NCI-H1436 (cell line): ENCODE measurements at regions not wholly inside any gene's neighbourhood (a gene's known extent, or its start where the extent isn't known, plus 50 kb on each side); places are given as distances from the start of the nearest gene placed in this dataset.
"Not testable (repeated sequence)": the region's sequence is repeated elsewhere in the genome, so short reads cannot be mapped to it uniquely, and the experiment has no call there.

Experiments used
- DNase-seq: peaks from one replicate; lab custom pipeline; 2025; lab: John Stamatoyannopoulos, UW

- no peak for DNase-seq
Observed at GRCh38 chr3:177902876-177903275, 633.4 kb upstream of the KCNMB2 start.

DNA sequence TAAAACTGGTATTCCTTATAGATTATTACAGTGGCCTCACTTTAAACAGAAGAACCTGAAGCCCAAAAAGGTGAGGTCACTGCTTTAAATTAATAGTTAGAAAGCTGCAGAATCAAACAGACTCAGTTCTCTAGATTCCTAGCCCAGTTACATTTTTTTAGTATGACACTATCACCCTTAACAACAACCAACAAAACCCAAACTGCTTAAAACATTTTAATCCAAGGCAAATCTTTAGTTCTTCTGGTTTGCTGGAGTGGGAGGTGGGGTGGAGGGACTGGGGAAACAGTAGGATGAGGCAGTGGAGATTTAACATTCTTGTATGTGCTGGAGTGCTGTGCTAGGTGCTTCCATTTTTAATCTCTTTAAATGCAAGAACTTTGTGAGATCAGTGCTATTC lies 631.6 kb upstream of the KCNMB2 start:
- DNase-seq, result no peak

GRCh38 chr3:177905173-177906125 lies 630.8 kb upstream of the KCNMB2 start:
- DNase-seq, result no peak

DNA sequence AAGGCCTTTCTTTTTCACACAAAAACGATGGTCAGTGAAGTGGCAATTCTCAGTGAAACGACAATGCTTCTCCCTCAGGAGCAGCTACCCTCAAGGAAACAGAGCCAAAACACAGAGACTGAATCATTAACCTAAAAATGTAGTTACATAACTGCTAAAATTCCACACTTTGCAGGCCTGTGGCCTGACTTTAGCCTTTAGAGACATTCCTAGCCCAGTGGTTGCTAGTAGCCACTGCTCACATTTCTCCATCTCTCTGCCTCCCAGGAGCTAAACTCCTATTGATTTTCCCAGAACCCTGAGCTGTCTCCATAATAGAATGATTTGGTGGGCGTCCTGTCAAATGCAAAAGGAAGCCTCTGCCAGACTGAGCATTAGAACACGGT lies 630.1 kb upstream of the KCNMB2 start:
- DNase-seq, result no peak

- no peak for DNase-seq
Observed at GRCh38 chr3:177906578-177907229, 629.5 kb upstream of the KCNMB2 start.

DNA sequence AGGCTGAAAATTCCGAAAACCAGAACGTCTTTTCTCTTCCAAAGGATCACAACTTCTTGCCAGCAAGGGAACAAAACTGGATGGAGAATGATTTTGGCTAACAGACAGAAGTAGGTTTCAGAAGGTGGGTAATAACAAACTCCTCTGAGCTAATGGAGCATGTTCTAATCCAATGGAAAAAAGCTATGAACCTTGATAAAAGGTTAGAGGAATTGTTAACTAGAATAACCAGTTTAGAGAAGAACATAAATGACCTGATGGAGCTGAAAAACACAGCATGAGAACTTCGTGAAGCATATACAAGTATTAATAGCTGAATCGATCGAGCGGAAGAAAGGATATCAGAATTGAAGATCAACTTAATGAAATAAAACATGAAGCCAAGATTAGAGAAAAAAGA lies 626.7 kb upstream of the KCNMB2 start:
- DNase-seq, result not testable (repeated sequence)

DNA sequence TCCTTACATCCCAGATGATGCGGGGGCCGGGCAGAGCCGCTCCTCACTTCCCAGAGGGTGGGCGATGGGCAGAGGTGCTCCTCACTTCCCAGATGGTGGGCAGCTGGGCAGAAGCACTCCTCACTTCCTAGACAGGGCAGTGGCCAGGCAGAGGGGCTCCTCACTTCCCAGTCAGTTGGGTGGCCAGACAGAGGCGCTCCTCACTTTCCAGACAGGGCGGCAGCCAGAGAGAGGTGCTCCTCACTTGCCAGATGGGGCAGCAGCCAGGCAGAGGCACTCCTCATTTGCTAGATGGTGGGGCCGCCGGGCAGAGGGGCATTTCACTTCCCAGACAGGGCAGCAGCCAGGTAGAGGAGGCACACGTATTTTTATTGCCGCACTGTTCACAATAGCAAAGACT lies 622.0 kb upstream of the KCNMB2 start:
- DNase-seq, result no peak

- DNase-seq, result no peak
Observed at GRCh38 chr3:177916461-177916860, 619.8 kb upstream of the KCNMB2 start.

- no peak for DNase-seq
Observed at GRCh38 chr3:177917234-177917861, 618.9 kb upstream of the KCNMB2 start.

- no peak for DNase-seq
Observed at GRCh38 chr3:177921153-177921552, 615.1 kb upstream of the KCNMB2 start.

GRCh38 chr3:177924261-177924660 lies 612.0 kb upstream of the KCNMB2 start:
- no peak for DNase-seq

- DNase-seq, result peak; percentile 14
Observed at GRCh38 chr3:177928172-177928873, 607.9 kb upstream of the KCNMB2 start.

DNA sequence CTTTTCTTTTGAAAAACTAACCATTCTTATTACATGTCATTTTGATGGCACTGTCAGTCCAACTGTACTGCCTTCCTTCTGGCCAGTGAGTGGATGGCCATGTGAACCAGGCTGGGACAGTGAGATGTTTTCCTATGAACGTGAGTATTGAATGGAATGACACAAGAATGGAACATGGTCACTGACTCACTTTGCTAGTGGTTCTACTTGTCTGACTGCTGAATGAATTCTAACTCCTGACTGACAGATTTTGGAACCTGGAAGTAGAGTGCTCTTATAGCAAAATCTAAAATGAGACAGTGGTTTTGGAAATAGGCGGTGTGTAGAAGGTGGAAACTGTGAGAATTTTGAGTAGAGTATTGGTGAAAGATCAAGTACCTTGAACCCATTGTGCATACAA lies 606.9 kb upstream of the KCNMB2 start:
- no peak for DNase-seq

DNA sequence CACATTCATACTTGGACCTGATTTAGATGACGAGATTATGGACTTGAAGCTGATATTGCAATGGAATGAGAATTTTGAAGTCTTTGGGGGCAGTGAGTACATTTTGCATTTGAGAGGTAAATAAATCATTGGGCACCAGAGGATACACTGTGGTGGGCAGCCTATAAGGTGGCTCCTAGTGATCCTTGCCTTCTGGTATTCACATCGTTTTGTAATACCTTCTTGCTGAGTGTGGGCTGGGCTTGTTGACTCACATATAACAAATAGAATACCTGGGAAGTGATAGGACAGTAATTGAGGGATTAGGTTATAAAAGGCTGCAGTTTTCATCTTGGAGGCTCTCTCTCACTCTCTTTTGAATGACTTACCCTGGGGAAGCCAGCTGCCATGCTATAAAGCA lies 605.5 kb upstream of the KCNMB2 start:
- no peak for DNase-seq

DNA sequence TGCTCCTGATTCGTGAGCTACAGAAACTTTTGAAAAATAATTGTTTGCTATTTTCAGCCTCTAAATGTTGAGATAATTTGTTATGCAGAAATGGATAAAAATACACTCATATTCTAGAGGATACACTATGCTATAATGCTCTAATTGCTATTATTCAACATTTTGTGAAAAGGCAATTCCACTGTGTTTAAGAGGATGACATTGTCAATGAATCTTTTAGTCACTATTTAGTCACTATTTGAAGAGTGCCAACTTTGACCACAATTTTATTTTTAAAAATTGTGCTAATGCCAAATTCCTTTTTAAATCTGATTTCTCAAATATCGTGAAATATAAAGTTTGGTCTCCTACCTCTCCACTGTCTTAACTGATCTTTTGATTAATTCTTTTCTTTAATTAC lies 604.9 kb upstream of the KCNMB2 start:
- DNase-seq, result no peak

- no peak for DNase-seq
Observed at GRCh38 chr3:177932346-177932745, 603.9 kb upstream of the KCNMB2 start.

- DNase-seq, result no peak
Observed at GRCh38 chr3:177932750-177933660, 603.2 kb upstream of the KCNMB2 start.

GRCh38 chr3:177934001-177934891 lies 602.0 kb upstream of the KCNMB2 start:
- no peak for DNase-seq

- DNase-seq, result peak; percentile 67
Observed at GRCh38 chr3:177935047-177935446, 601.2 kb upstream of the KCNMB2 start.

DNA sequence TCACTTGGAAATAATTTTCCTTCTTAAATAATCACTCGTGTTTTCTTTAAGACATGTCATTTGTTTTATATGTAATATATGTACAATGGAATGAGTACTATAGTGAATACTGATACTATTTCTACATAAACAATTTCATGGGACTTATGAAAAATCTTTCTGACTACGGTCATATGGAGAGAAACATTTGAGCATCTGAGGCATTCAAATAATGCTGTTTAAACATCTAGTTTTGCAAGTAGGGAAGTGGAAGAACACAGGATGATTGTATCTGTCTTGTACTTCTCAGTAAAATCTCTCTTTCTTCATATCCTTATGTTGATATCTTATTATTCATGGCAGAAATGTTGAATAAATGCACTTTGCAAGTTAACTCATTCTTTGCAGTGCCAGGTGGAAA lies 599.5 kb upstream of the KCNMB2 start:
- no peak for DNase-seq
